Ishikawa (cell line): ENCODE measurements at regions not wholly inside any gene's neighbourhood (a gene's known extent, or its start where the extent isn't known, plus 50 kb on each side); places are given as distances from the start of the nearest gene placed in this dataset.

ENCODE experiments used
- CEBPB ChIP-seq: IDR thresholded peaks from 2 replicates; pipeline ENCODE4 v1.6.1; 2012
- CREB1 ChIP-seq: IDR thresholded peaks from 2 replicates; pipeline ENCODE4 v1.6.1; 2012; ENCODE audit warnings: low read depth
- EGR1 ChIP-seq: IDR thresholded peaks from 2 replicates; pipeline ENCODE4 v1.6.1; 2012
- EP300 ChIP-seq: IDR thresholded peaks from 2 replicates; pipeline ENCODE4 v1.6.1; 2012; ENCODE audit warnings: borderline replicate concordance
- FOXM1 ChIP-seq: IDR thresholded peaks from 2 replicates; pipeline ENCODE4 v1.6.1; 2012; ENCODE audit warnings: low read depth, borderline replicate concordance
- MAX ChIP-seq: IDR thresholded peaks from 2 replicates; pipeline ENCODE4 v1.6.1; 2012
- NFIC ChIP-seq: IDR thresholded peaks from 2 replicates; pipeline ENCODE4 v1.6.1; 2012
- RAD21 ChIP-seq: IDR thresholded peaks from 2 replicates; pipeline ENCODE4 v1.6.1; 2012; ENCODE audit warnings: low read depth
- REST ChIP-seq: IDR thresholded peaks from 2 replicates; pipeline ENCODE4 v1.6.1; 2012; ENCODE audit warnings: low read depth, mild to moderate bottlenecking
- TAF1 ChIP-seq: IDR thresholded peaks from 2 replicates; pipeline ENCODE4 v1.6.1; 2012; ENCODE audit warnings: low read depth, mild to moderate bottlenecking
- TCF12 ChIP-seq: IDR thresholded peaks from 2 replicates; pipeline ENCODE4 v1.6.1; 2012; ENCODE audit warnings: low read depth
- TEAD4 ChIP-seq: IDR thresholded peaks from 2 replicates; pipeline ENCODE4 v1.6.1; 2012
- USF1 ChIP-seq: IDR thresholded peaks from 2 replicates; pipeline ENCODE4 v1.6.1; 2012
- YY1 ChIP-seq: IDR thresholded peaks from 2 replicates; pipeline ENCODE4 v1.6.1; 2012; ENCODE audit warnings: low read depth
- ZBTB7A ChIP-seq: IDR thresholded peaks from 2 replicates; pipeline ENCODE4 v1.6.1; 2012; ENCODE audit warnings: low read depth

- TF ChIP-seq RAD21 (no peak), TAF1 (no peak), USF1 (no peak), REST (no peak), CEBPB (no peak), EGR1 (no peak), ZBTB7A (no peak), CREB1 (no peak), FOXM1 (no peak), EP300 (no peak), MAX (no peak), TCF12 (no peak)
Observed at GRCh38 chr3:117630469-117630868, 920.9 kb downstream of the TUSC7 start.

GRCh38 chr3:117630885-117631284 is 921.3 kb downstream of the TUSC7 start:
- TF ChIP-seq TAF1 = no peak
- TF ChIP-seq USF1 = 0 out of 2 replicates have a peak, but pooled peaks have one; percentile 29
- peak; percentile 78 for TF ChIP-seq NFIC
- no peak for TF ChIP-seq RAD21
- TF ChIP-seq MAX = peak; percentile 29; the same call in 1 of the 2 replicates

- no peak for TF ChIP-seq REST
- no peak for TF ChIP-seq CEBPB
- no peak for TF ChIP-seq TEAD4
- TF ChIP-seq MAX = no peak
- TF ChIP-seq RAD21 = no peak
- no peak for TF ChIP-seq TAF1
- no peak for TF ChIP-seq NFIC
- TF ChIP-seq EP300 = no peak
- TF ChIP-seq ZBTB7A = no peak
- TF ChIP-seq CREB1 = no peak
- no peak for TF ChIP-seq TCF12
- no peak for TF ChIP-seq EGR1
- TF ChIP-seq USF1 = no peak
- TF ChIP-seq FOXM1 = no peak
- no peak for TF ChIP-seq YY1
Observed at GRCh38 chr3:117631781-117632180, 922.2 kb downstream of the TUSC7 start.

- no peak for TF ChIP-seq NFIC
- no peak for TF ChIP-seq YY1
- no peak for TF ChIP-seq TAF1
- no peak for TF ChIP-seq FOXM1
- TF ChIP-seq REST = no peak
- TF ChIP-seq RAD21 = no peak
- TF ChIP-seq TEAD4 = no peak
- TF ChIP-seq MAX = no peak
Observed at GRCh38 chr3:117632191-117632590, 922.6 kb downstream of the TUSC7 start.
